Transverse colon (tissue), 4 donors: ENCODE measurements at regions not wholly inside any gene's neighbourhood (a gene's known extent, or its start where the extent isn't known, plus 50 kb on each side); places are given as distances from the start of the nearest gene placed in this dataset.

Experiments
- DNase-seq: peaks from one replicate; pipeline ENCODE4 v3.0.0-alpha.2; 2019
- H3K27ac ChIP-seq, 4 donors: fragments of 200-600 bp; sonication (generic); 2 replicates each; pipeline ENCODE4 v1.5.1; 2016 to 2018; ENCODE audit warnings: inconsistent platforms in 4 of 4
- H3K27me3 ChIP-seq: fragments of 200-600 bp; sonication (generic); 2 replicates; pipeline ENCODE4 v1.5.1; 2017; ENCODE audit warnings: inconsistent platforms
- H3K36me3 ChIP-seq, 4 donors: fragments of 200-600 bp; sonication (generic); 2 replicates each; pipeline ENCODE4 v1.5.1; 2017 to 2019; ENCODE audit warnings: inconsistent platforms in 4 of 4
- H3K4me1 ChIP-seq, 4 donors: fragments of 200-600 bp; sonication (generic); 2 replicates each; pipeline ENCODE4 v1.5.1; 2017 to 2020; ENCODE audit warnings: inconsistent platforms in 4 of 4
- H3K4me3 ChIP-seq, 4 donors: fragments of 200-600 bp; sonication (generic); 1 replicate in 1 of 4; 2 replicates in 3 of 4; pipeline versions ENCODE4 v1.5.1 to v1.6.1; 2017 to 2019; ENCODE audit warnings: inconsistent platforms in 4 of 4
- H3K9me3 ChIP-seq, 2 donors: fragments of 200-600 bp; sonication (generic); 2 replicates each; pipeline ENCODE4 v1.5.1; 2017 to 2019; ENCODE audit warnings: inconsistent platforms in 2 of 2
- EP300 ChIP-seq: sonication (generic); formaldehyde crosslinking; IDR thresholded peaks from one replicate; pipeline ENCODE4 v1.6.1; 2017; ENCODE audit warnings: antibody characterized with exemption, low read depth
- POLR2A ChIP-seq: fragments of 450-650 bp; IDR thresholded peaks from one replicate; pipeline ENCODE4 v1.6.1; 2016; ENCODE audit warnings: antibody characterized with exemption, mild to moderate bottlenecking, moderate library complexity
- POLR2AphosphoS5 ChIP-seq, 3 donors: sonication (generic); formaldehyde crosslinking; IDR thresholded peaks; one replicate each; pipeline ENCODE4 v1.6.1; 2016; ENCODE audit warnings: antibody characterized with exemption in 3 of 3
- WGBS, 2 donors: methylation state at CpG; one replicate each; pipeline ENCODE4 v1.1.5; 2018; ENCODE audit warnings: low coverage in 1 of 2; 5-methylcytosine and 5-hydroxymethylcytosine counted together
- in situ Hi-C, 4 donors: fragments of 200-750 bp; cut with MboI; loops; one replicate each; pipeline versions ENCODE4 v1.15.0 to v1.15.1; 2017; ENCODE audit warnings: low sequenced_read_pairs in 3 of 4, low pct_ligation_motif_present in 1 of 4, low pct_unique_long_range_greater_than_20kb in 1 of 4
- intact Hi-C: fragments of 100-400 bp; cut with DNase I; formaldehyde crosslinking; loops from one replicate; pipeline ENCODE4 v1.15.1; 2023; ENCODE audit warnings: low total_unique reads
- TF ChIP-seq, protein P1 (sequence below), 5 experiments: fragments of 200-600 bp in 3 of 5; fragments of 450-650 bp in 2 of 5; sonication (generic) in 3 of 5; IDR thresholded peaks; 1 replicate in 2 of 5; 2 replicates in 3 of 5; pipeline ENCODE4 v1.5.1; 2016 to 2017; ENCODE audit warnings: antibody characterized with exemption in 5 of 5, inconsistent platforms in 3 of 5, mild to moderate bottlenecking in 2 of 5, moderate library complexity in 1 of 5

DNA sequence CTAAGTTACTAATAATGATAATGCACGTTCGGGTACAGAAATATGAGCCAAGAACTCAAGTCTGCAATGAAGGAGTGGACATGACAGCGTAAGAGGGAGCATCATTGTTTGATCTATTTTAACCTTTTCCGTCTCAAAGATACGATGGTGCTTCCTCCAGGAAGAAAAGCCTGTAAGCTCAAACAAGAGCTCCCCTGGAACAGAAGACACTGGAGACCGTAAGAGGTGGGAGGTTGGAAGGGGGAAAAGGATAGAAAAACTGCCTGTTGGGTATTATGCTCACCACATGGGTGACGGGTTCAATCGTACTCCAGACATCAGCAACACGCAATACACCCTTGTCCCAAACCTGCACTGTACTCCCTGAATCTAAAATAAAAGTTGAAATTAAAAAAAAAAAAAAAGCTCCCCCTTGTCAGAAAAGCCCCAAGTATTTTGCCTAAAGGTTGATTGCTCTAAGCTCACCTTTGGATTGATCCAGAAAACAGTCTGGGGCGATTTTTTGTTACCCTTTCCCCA, 180.5 kb downstream of the TRIM27 start:
- Histone ChIP-seq H3K9me3 (no peaks in the 10 kb centered on the region), H3K27me3 (peaks cover 93% of the 10 kb centered on the region), H3K36me3 (no peaks in the 10 kb centered on the region), H3K4me1 (no peaks in the 10 kb centered on the region), H3K4me3 (no peak overlapping the region), H3K27ac (no peak overlapping the region)
- no peak for DNase-seq
- 18 to 46% methylated on average over 7 to 10 of the region's 10 CpGs for WGBS, 2 donors
- in situ Hi-C loops, result no loop called here
- intact Hi-C loops, result no loop called here
- TF ChIP-seq POLR2AphosphoS5 (IDR thresholded peaks at IDR 0.05) (no peak), POLR2A (no peak), EP300 (no peak)
- TF ChIP-seq, protein P1, sequence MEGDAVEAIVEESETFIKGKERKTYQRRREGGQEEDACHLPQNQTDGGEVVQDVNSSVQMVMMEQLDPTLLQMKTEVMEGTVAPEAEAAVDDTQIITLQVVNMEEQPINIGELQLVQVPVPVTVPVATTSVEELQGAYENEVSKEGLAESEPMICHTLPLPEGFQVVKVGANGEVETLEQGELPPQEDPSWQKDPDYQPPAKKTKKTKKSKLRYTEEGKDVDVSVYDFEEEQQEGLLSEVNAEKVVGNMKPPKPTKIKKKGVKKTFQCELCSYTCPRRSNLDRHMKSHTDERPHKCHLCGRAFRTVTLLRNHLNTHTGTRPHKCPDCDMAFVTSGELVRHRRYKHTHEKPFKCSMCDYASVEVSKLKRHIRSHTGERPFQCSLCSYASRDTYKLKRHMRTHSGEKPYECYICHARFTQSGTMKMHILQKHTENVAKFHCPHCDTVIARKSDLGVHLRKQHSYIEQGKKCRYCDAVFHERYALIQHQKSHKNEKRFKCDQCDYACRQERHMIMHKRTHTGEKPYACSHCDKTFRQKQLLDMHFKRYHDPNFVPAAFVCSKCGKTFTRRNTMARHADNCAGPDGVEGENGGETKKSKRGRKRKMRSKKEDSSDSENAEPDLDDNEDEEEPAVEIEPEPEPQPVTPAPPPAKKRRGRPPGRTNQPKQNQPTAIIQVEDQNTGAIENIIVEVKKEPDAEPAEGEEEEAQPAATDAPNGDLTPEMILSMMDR (IDR thresholded peaks at IDR 0.05), result no peak

DNA sequence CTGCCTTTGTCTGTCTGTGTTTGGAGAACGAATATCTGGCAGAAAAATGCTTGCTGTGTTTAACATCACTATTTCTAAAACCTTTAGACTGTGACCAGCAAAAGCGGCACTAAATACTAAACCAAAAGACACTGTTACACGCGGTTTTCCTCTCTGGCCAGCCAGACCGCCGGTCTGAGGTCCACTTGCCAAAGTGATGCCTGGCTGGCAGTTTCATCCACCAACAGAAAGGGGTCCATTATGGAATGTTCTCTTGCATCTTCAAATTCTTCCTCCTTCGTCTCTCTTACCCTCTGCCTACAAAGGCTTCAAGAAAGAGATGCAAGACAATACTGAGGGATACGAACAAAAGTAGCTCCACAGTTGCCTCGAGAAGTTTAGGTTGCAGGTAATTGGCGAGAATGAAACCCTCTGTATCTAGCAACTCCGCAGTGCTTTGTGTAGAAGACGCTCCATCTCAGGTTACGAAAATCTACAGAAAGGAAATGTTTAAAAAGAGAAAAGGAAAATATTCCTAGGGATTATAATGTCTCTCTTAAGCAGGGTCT, 176.6 kb downstream of the TRIM27 start:
- Histone ChIP-seq H3K27ac (no peak overlapping the region), H3K27me3 (peaks cover 81% of the 10 kb centered on the region), H3K36me3 (no peaks in the 10 kb centered on the region), H3K9me3 (peaks cover 10 to 12% of the 10 kb centered on the region in 2 donors), H3K4me3 (no peak overlapping the region), H3K4me1 (no peaks in the 10 kb centered on the region)
- 53 to 63% methylated on average over 13 of the region's 13 CpGs for WGBS, 2 donors
- in situ Hi-C loops, result no loop called here
- TF ChIP-seq POLR2A (no peak), POLR2AphosphoS5 (IDR thresholded peaks at IDR 0.05) (no peak), EP300 (no peak)
- TF ChIP-seq, protein P1 (IDR thresholded peaks at IDR 0.05), result no peak
- intact Hi-C loops, result no loop called here
- DNase-seq, result no peak

DNA sequence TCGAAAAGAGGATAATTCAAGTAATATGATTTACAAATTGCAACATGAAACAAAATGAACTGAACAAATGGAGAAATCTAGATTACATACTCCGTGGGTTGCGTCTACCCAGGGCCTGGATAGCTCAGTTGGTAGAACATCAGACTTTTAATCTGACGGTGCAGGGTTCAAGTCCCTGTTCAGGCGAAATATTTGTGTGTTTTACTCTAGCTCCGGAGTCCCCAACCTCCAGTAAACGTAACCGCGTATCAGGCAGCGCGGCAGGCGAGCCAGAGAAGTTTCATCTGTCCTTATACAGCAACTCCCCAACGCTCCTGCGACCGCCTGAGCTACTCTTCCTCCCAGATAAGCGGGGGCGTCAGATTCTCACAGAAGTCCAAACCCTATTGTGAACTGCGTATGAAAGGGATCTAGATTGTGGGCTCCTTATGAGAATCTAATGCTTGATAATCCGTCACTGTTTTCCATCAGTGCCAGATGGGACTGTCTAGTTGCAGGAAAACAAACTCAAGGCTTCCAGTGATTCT, 176.1 kb downstream of the TRIM27 start:
- DNase-seq, result no peak
- in situ Hi-C loops, result no loop called here
- intact Hi-C loops, result no loop called here
- H3K36me3 ChIP-seq, result no peaks in the 10 kb centered on the region
- peaks cover 10 to 12% of the 10 kb centered on the region in 2 donors for H3K9me3 ChIP-seq
- H3K27ac ChIP-seq, result no peak overlapping the region
- TF ChIP-seq, protein P1 (IDR thresholded peaks at IDR 0.05), result no peak
- TF ChIP-seq EP300 (no peak), POLR2AphosphoS5 (IDR thresholded peaks at IDR 0.05) (no peak), POLR2A (no peak)
- no peak overlapping the region for H3K4me3 ChIP-seq
- WGBS, 2 donors, result 24 to 55% methylated on average over 4 to 19 of the region's 19 CpGs
- no peaks in the 10 kb centered on the region for H3K4me1 ChIP-seq
- H3K27me3 ChIP-seq, result peaks cover 78% of the 10 kb centered on the region

DNA sequence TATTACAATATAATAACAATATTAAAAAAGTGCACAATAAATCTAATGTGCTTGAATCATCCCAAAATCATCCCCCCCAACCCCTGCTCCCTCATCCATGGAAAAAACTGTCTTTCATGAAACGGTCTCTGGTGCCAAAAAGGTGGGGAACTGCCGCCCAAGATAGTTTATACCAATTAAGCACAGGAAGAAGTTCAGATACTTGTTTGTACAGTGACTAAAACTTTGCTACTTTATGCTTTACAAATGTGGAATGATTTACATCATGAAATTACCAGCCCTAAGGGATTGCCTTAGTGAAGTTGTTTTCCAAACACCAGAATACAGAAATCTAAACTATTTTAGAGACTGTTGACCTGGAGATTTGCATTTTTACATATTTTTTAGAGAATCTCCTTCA, 175.6 kb downstream of the TRIM27 start:
- intact Hi-C loops (no loop called here), in situ Hi-C loops (no loop called here)
- H3K27me3 ChIP-seq, result peaks cover 77% of the 10 kb centered on the region
- peaks cover 10 to 12% of the 10 kb centered on the region in 2 donors for H3K9me3 ChIP-seq
- H3K4me1 ChIP-seq, result no peaks in the 10 kb centered on the region
- H3K36me3 ChIP-seq, result no peaks in the 10 kb centered on the region
- no peak for DNase-seq
- no peak overlapping the region for H3K27ac ChIP-seq
- no peak overlapping the region for H3K4me3 ChIP-seq
- TF ChIP-seq, protein P1 (IDR thresholded peaks at IDR 0.05), result no peak
- TF ChIP-seq EP300 (no peak), POLR2A (no peak), POLR2AphosphoS5 (IDR thresholded peaks at IDR 0.05) (no peak)
- 43% methylated on average over 2 of the region's 2 CpGs; no CpG with 5 or more reads in 1 of the 2 donors for WGBS, 2 donors
